HEK293T (cell line): ENCODE measurements at regions not wholly inside any gene's neighbourhood (a gene's known extent, or its start where the extent isn't known, plus 50 kb on each side); places are given as distances from the start of the nearest gene placed in this dataset.

Source experiments
- CTCF ChIA-PET: fragments of 350-600 bp; formaldehyde crosslinking; extraction: SDS; loops from one replicate; lab custom pipeline; 2021; ENCODE audit warnings: antibody characterized with exemption, inconsistent platforms; lab: Yijun Ruan, JAX
- POLR2A ChIA-PET: fragments of 350-600 bp; formaldehyde crosslinking; extraction: SDS; loops from one replicate; lab custom pipeline; 2020; ENCODE audit warnings: antibody characterized with exemption, inconsistent platforms; lab: Yijun Ruan, JAX
- DNase-seq: peaks from one replicate; pipeline ENCODE4 v3.0.0; 2012; ENCODE audit warnings: mixed read lengths; ENCODE audit errors: extremely low spot score
- ARNT ChIP-seq: fragments of 450-650 bp; IDR thresholded peaks from 2 replicates; pipeline ENCODE4 v1.6.1; 2017; ENCODE audit warnings: mild to moderate bottlenecking
- BHLHE40 ChIP-seq: fragments of 450-650 bp; IDR thresholded peaks from 2 replicates; pipeline ENCODE4 v1.6.1; 2016; ENCODE audit warnings: mild to moderate bottlenecking, moderate library complexity, borderline replicate concordance
- CTBP1 ChIP-seq: fragments of 450-650 bp; IDR thresholded peaks from 2 replicates; pipeline ENCODE4 v1.6.1; 2016; ENCODE audit warnings: borderline replicate concordance
- ELF4 ChIP-seq: fragments of 450-650 bp; IDR thresholded peaks from 2 replicates; pipeline ENCODE4 v1.6.1; 2017; ENCODE audit warnings: antibody characterized with exemption
- FOXA1 ChIP-seq: fragments of 450-650 bp; IDR thresholded peaks from 2 replicates; pipeline ENCODE4 v1.6.1; 2016; ENCODE audit warnings: mild to moderate bottlenecking
- FOXK2 ChIP-seq: fragments of 450-650 bp; IDR thresholded peaks from 2 replicates; pipeline ENCODE4 v1.6.1; 2016; ENCODE audit warnings: mild to moderate bottlenecking
- FOXM1 ChIP-seq: fragments of 450-650 bp; IDR thresholded peaks from 2 replicates; pipeline ENCODE4 v1.6.1; 2017; ENCODE audit warnings: mild to moderate bottlenecking, borderline replicate concordance
- HDGF ChIP-seq: fragments of 450-650 bp; IDR thresholded peaks from 2 replicates; pipeline ENCODE4 v1.6.1; 2017; ENCODE audit warnings: antibody characterized with exemption, borderline replicate concordance
- L3MBTL2 ChIP-seq: fragments of 450-650 bp; conservative IDR thresholded peaks from 2 replicates; pipeline ENCODE4 v1.6.1; 2016; ENCODE audit warnings: mild to moderate bottlenecking
- LEF1 ChIP-seq: fragments of 450-650 bp; IDR thresholded peaks from 2 replicates; pipeline ENCODE4 v1.6.1; 2017; ENCODE audit warnings: mild to moderate bottlenecking, borderline replicate concordance
- NFRKB ChIP-seq: fragments of 450-650 bp; IDR thresholded peaks from 2 replicates; pipeline ENCODE4 v1.6.1; 2016; ENCODE audit warnings: mild to moderate bottlenecking, moderate library complexity
- SP1 ChIP-seq: fragments of 450-650 bp; IDR thresholded peaks from 2 replicates; pipeline ENCODE4 v1.6.1; 2017
- SUZ12 ChIP-seq: fragments of 450-650 bp; IDR thresholded peaks from 2 replicates; pipeline ENCODE4 v1.6.1; 2016; ENCODE audit warnings: mild to moderate bottlenecking
- TARDBP ChIP-seq: fragments of 450-650 bp; IDR thresholded peaks from 2 replicates; pipeline ENCODE4 v1.6.1; 2016
- ZNF384 ChIP-seq: fragments of 450-650 bp; IDR thresholded peaks from 2 replicates; pipeline ENCODE4 v1.6.1; 2016
- TF ChIP-seq, protein P1 (sequence below): fragments of 450-650 bp; IDR thresholded peaks from 2 replicates; pipeline ENCODE4 v1.6.1; 2016

GRCh38 chr5:130578354-130578753 lies 586.7 kb downstream of the HINT1 start:
- no peak for DNase-seq
- CTCF ChIA-PET: no interaction called here
- POLR2A ChIA-PET: no interaction called here
- TF ChIP-seq ZNF384 (no peak), FOXA1 (no peak), ELF4 (no peak), ARNT (no peak), SP1 (no peak), CTBP1 (no peak), FOXM1 (no peak), SUZ12 (no peak), BHLHE40 (no peak), NFRKB (no peak), TARDBP (no peak), L3MBTL2 (no peak)
- TF ChIP-seq, protein P1, sequence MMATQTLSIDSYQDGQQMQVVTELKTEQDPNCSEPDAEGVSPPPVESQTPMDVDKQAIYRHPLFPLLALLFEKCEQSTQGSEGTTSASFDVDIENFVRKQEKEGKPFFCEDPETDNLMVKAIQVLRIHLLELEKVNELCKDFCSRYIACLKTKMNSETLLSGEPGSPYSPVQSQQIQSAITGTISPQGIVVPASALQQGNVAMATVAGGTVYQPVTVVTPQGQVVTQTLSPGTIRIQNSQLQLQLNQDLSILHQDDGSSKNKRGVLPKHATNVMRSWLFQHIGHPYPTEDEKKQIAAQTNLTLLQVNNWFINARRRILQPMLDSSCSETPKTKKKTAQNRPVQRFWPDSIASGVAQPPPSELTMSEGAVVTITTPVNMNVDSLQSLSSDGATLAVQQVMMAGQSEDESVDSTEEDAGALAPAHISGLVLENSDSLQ: no peak

DNA sequence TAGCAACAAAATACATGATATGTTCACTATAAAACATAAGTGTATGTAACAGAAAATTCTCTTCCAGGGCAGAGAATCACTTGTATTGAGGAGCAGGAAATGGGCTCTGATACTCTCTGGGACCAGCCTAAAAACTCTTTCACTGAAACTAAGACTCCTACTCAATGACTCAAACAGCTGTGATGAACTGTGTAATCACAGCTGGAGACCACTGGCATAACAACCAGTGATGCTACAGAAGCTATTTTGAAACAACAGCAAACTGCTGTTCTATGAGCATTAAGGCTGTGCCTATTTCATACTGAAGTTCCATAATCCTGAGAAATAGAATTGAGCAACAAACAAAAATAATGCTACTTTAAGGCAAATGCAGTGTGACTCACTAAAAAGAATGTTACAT lies 594.0 kb downstream of the HINT1 start:
- CTCF ChIA-PET: interaction anchor here (1.0 kb wide), 1 partner anchor 31 kb away, joined by 3 read pairs; no protein-coding TSS in a partner anchor
- POLR2A ChIA-PET: no interaction called here
- no peak for DNase-seq
- TF ChIP-seq L3MBTL2 (no peak), SP1 (no peak), FOXK2 (no peak), CTBP1 (no peak), FOXA1 (no peak), SUZ12 (no peak), HDGF (no peak), BHLHE40 (no peak), TARDBP (no peak), ELF4 (no peak), LEF1 (no peak), ZNF384 (no peak), NFRKB (no peak), ARNT (no peak), FOXM1 (no peak)
- TF ChIP-seq, protein P1: no peak

GRCh38 chr5:130568791-130569190 lies 596.3 kb downstream of the HINT1 start:
- DNase-seq: no peak

GRCh38 chr5:130555429-130555828 lies 609.6 kb downstream of the HINT1 start:
- ChIA-PET CTCF (no interaction called here), POLR2A (no interaction called here)
- TF ChIP-seq TARDBP (no peak), ZNF384 (no peak), ARNT (no peak), SUZ12 (no peak), HDGF (no peak), SP1 (no peak), FOXA1 (no peak), LEF1 (no peak), BHLHE40 (no peak), FOXK2 (no peak), CTBP1 (no peak), NFRKB (no peak)
- TF ChIP-seq, protein P1: no peak
- DNase-seq: no peak

More at GRCh38 chr5:130568791-130569190, 596.3 kb downstream of the HINT1 start:
- ChIA-PET CTCF (no interaction called here), POLR2A (no interaction called here)
- TF ChIP-seq NFRKB: no peak

DNA sequence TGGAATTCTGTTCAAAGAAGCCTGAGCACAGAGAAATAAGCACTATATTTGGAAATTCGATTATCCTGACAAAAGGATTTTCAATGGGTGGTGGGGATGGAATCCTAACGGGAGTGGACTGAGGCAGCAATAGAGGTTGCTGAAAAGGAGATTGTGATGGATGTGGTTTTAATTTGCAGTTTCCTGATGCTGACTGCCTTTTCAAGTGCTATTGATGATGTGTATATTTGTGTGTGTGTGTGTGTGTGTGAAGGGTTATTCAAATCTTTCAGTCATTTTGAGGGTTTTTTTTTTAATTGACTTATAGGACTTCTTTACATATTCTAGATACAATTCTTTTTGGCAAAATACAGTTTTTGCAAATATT lies 614.5 kb downstream of the HINT1 start:
- TF ChIP-seq FOXA1 (no peak), FOXK2 (no peak), NFRKB (no peak), HDGF (no peak), FOXM1 (no peak), CTBP1 (no peak), ARNT (no peak), LEF1 (no peak), L3MBTL2 (no peak), ZNF384 (no peak), BHLHE40 (no peak), SP1 (no peak)
- TF ChIP-seq, protein P1: no peak
- DNase-seq: no peak
- POLR2A ChIA-PET: no interaction called here
- CTCF ChIA-PET: no interaction called here

DNA sequence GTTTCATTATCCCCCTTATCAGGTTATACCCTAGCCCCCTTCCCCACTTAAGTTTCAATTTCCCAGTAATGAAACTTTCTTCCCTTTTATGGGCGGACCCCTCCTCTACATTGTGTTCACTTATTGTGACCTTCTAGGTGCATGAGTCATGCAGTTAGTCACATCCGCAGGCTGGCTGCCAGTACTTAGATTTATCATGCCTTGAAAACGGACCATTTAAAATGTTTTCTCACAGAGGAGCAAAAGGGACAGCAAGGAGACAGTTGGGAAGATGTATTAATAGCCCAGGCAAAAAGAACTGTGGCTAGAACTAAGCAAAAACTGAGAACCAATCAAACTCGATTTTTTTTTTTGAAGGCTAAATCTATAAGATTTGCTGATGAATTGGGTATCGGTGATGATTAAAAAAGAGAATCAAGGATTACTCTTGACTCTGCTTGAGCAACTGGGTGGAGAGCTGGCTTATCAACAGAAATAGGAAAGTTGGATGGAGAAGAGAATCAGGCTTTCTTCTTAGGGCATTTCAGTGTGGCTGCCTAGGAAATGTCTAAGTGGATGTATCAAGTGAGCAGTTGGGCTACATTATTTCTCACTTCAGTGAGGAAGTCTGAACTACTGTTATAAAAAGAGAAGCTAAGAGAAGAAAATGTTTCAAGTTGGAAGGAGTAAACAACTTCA lies 615.0 kb downstream of the HINT1 start:
- TF ChIP-seq, protein P1: no peak
- TF ChIP-seq ELF4: no peak
- DNase-seq: no peak
- ChIA-PET POLR2A (no interaction called here), CTCF (no interaction called here)
